ENCODE measurements at regions not wholly inside any gene's neighbourhood (a gene's known extent, or its start where the extent isn't known, plus 50 kb on each side); places are given as distances from the start of the nearest gene placed in this dataset.

DNA sequence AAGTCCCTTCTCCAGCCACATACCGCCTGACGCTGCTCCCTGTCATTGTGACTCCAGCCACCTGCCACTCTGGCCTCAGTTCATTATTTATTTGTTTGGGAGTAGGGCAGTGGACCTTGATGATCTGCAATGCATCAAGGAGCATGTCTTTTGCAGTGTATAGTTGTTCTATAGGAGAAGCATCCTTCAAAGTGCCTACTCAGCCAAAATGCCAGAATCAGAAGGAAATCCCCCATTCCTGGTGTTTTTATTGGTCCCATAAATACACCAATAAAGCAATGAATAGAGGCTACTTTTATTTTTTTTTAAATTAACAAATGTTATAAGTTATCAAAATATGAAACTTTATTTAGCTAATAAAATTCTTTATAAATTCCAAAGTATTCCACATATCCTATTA lies 123.8 kb upstream of the NSMCE3 start:
- no peak overlapping the region for H3K4me2 ChIP-seq (ENCODE audit: low read depth, low read length, poor library complexity, severe bottlenecking)
- H3K27me3 ChIP-seq (ENCODE audit: low read length): no peaks in the 10 kb centered on the region
- no peak overlapping the region for H3K9ac ChIP-seq (ENCODE audit: low read length)
- H3K79me2 ChIP-seq (ENCODE audit: low read length): no peaks in the 10 kb centered on the region
- no peaks in the 10 kb centered on the region; the same call in 1 of the 2 replicates for H3K9me3 ChIP-seq (ENCODE audit: low read length)
- H2AFZ ChIP-seq (ENCODE audit: low read length): no peak overlapping the region
- H3K9me2 ChIP-seq (replicated peaks; ENCODE audit: insufficient read depth, low read length): no peaks in the 10 kb centered on the region
- H3K4me1 ChIP-seq (ENCODE audit: low read length): no peaks in the 10 kb centered on the region
- H3K4me3 ChIP-seq (ENCODE audit: low read length): no peak overlapping the region
- H3K27ac ChIP-seq (ENCODE audit: low read length): no peak overlapping the region
- H3K36me3 ChIP-seq (ENCODE audit: insufficient read depth, low read length): no peaks in the 10 kb centered on the region
- H4K20me1 ChIP-seq (ENCODE audit: insufficient read depth, low read depth, low read length): no peaks in the 10 kb centered on the region
- DNase-seq: no peak

DNA sequence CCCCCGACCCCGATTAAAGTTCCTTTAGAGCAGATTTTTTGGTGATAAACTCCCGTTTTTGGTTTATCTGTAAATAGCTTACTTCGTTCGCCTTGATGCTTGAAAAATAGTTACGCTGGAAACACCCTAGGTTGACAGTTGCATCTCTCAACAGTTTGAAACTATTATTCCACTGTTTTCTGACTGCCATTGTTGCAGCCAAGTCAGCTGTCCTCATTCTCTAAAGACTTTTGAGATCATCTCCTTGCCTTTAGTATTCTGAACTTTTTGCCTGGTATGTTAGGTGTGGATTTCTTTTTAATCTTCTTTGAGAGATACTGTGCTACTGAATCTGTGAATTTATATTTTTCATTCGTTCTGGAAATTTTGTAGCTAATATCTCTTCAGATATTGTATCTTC lies 122.7 kb upstream of the NSMCE3 start:
- DNase-seq: no peak
- H3K9ac ChIP-seq (ENCODE audit: low read length): no peak overlapping the region
- H2AFZ ChIP-seq (ENCODE audit: low read length): no peak overlapping the region
- H3K9me3 ChIP-seq (ENCODE audit: low read length): no peaks in the 10 kb centered on the region; the same call in 1 of the 2 replicates
- no peak overlapping the region for H3K27ac ChIP-seq (ENCODE audit: low read length)
- H4K20me1 ChIP-seq (ENCODE audit: insufficient read depth, low read depth, low read length): no peaks in the 10 kb centered on the region
- no peak overlapping the region for H3K4me3 ChIP-seq (ENCODE audit: low read length)
- H3K9me2 ChIP-seq (replicated peaks; ENCODE audit: insufficient read depth, low read length): no peaks in the 10 kb centered on the region
- H3K4me2 ChIP-seq (ENCODE audit: low read depth, low read length, poor library complexity, severe bottlenecking): no peak overlapping the region
- no peaks in the 10 kb centered on the region for H3K36me3 ChIP-seq (ENCODE audit: insufficient read depth, low read length)
- no peaks in the 10 kb centered on the region for H3K79me2 ChIP-seq (ENCODE audit: low read length)
- H3K4me1 ChIP-seq (ENCODE audit: low read length): no peaks in the 10 kb centered on the region
- H3K27me3 ChIP-seq (ENCODE audit: low read length): no peaks in the 10 kb centered on the region

DNA sequence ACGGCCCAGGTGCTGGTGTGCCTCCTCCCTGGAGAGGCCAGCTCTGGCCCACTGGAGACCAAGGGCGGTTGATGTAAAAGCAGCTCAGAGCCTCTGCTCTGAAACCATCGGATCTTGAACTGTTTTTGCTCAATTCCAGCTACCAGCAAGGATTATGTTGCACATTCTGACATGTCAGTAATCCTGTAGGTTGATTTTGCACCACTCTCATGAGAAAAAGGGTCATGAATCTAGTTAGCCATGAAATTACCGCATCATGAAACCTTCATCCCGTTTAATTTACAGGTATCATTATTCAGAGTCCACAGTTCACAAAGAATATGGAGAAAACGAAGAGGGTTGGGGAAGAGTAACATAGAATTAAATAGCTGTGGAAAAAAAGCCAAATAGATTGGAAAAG lies 120.4 kb upstream of the NSMCE3 start:
- H3K36me3 ChIP-seq (ENCODE audit: insufficient read depth, low read length): no peaks in the 10 kb centered on the region
- no peak overlapping the region for H3K27ac ChIP-seq (ENCODE audit: low read length)
- H3K4me2 ChIP-seq (ENCODE audit: low read depth, low read length, poor library complexity, severe bottlenecking): no peak overlapping the region
- H3K9ac ChIP-seq (ENCODE audit: low read length): no peak overlapping the region
- no peak overlapping the region for H2AFZ ChIP-seq (ENCODE audit: low read length)
- DNase-seq: no peak
- H3K4me1 ChIP-seq (ENCODE audit: low read length): no peaks in the 10 kb centered on the region
- H3K9me3 ChIP-seq (ENCODE audit: low read length): no peaks in the 10 kb centered on the region
- H3K79me2 ChIP-seq (ENCODE audit: low read length): no peaks in the 10 kb centered on the region
- H3K9me2 ChIP-seq (replicated peaks; ENCODE audit: insufficient read depth, low read length): no peaks in the 10 kb centered on the region
- no peaks in the 10 kb centered on the region for H3K27me3 ChIP-seq (ENCODE audit: low read length)
- no peak overlapping the region for H3K4me3 ChIP-seq (ENCODE audit: low read length)
- no peaks in the 10 kb centered on the region for H4K20me1 ChIP-seq (ENCODE audit: insufficient read depth, low read depth, low read length)

DNA sequence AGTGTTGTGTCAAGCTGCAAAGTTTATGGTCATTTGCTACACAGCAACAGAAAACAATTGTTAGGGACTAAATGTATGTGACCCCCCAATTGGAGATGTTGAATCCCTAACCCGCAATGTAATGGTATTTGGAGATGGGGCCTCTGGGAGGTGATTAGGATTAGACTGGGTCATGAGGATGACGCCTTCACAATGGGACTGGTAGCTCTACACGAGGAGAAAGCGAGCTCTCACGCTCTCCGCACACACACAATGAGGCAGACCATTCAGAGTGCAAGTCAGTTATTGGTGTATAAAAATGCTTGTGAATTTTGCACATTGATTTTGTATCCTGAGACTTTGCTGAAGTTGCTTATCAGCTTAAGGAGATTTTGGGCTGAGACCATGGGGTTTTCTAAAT lies 116.9 kb upstream of the NSMCE3 start:
- no peak overlapping the region for H2AFZ ChIP-seq (ENCODE audit: low read length)
- no peaks in the 10 kb centered on the region for H3K27me3 ChIP-seq (ENCODE audit: low read length)
- no peak overlapping the region for H3K27ac ChIP-seq (ENCODE audit: low read length)
- no peaks in the 10 kb centered on the region for H3K36me3 ChIP-seq (ENCODE audit: insufficient read depth, low read length)
- no peak overlapping the region for H3K9ac ChIP-seq (ENCODE audit: low read length)
- no peaks in the 10 kb centered on the region for H3K9me2 ChIP-seq (replicated peaks; ENCODE audit: insufficient read depth, low read length)
- H3K4me1 ChIP-seq (ENCODE audit: low read length): no peaks in the 10 kb centered on the region
- H4K20me1 ChIP-seq (ENCODE audit: insufficient read depth, low read depth, low read length): no peaks in the 10 kb centered on the region
- no peaks in the 10 kb centered on the region for H3K9me3 ChIP-seq (ENCODE audit: low read length)
- DNase-seq: no peak
- H3K4me3 ChIP-seq (ENCODE audit: low read length): no peak overlapping the region
- H3K4me2 ChIP-seq (ENCODE audit: low read depth, low read length, poor library complexity, severe bottlenecking): no peak overlapping the region
- no peaks in the 10 kb centered on the region for H3K79me2 ChIP-seq (ENCODE audit: low read length)

DNA sequence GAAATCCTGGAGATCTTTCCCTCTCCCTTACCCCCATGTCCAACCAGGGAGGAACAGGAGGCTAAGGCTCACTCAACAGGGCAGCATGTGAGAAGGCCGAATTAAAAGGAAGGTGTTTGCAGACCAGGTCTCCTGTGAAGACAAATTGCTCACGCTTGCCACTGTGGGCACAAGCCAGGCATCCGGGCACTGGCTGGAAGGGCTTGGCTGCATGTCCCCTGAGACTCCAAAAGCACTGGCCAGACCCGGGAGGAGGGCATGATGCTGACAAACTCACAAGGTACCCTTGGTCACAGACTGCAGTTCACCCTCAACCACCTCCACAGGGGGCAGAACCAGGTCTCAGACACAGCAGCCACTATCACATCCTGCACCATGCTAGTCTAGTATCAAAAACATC lies 113.7 kb upstream of the NSMCE3 start:
- no peaks in the 10 kb centered on the region for H4K20me1 ChIP-seq (ENCODE audit: insufficient read depth, low read depth, low read length)
- H3K79me2 ChIP-seq (ENCODE audit: low read length): no peaks in the 10 kb centered on the region
- H3K9ac ChIP-seq (ENCODE audit: low read length): no peak overlapping the region
- no peaks in the 10 kb centered on the region for H3K4me1 ChIP-seq (ENCODE audit: low read length)
- no peak overlapping the region for H3K4me2 ChIP-seq (ENCODE audit: low read depth, low read length, poor library complexity, severe bottlenecking)
- H3K27ac ChIP-seq (ENCODE audit: low read length): no peak overlapping the region
- H3K9me2 ChIP-seq (replicated peaks; ENCODE audit: insufficient read depth, low read length): no peaks in the 10 kb centered on the region
- H3K36me3 ChIP-seq (ENCODE audit: insufficient read depth, low read length): no peaks in the 10 kb centered on the region
- H3K27me3 ChIP-seq (ENCODE audit: low read length): no peaks in the 10 kb centered on the region
- DNase-seq: no peak
- H3K4me3 ChIP-seq (ENCODE audit: low read length): no peak overlapping the region
- H3K9me3 ChIP-seq (ENCODE audit: low read length): peaks cover under 1% of the 10 kb centered on the region; the same call in 1 of the 2 replicates
- no peak overlapping the region for H2AFZ ChIP-seq (ENCODE audit: low read length)

DNA sequence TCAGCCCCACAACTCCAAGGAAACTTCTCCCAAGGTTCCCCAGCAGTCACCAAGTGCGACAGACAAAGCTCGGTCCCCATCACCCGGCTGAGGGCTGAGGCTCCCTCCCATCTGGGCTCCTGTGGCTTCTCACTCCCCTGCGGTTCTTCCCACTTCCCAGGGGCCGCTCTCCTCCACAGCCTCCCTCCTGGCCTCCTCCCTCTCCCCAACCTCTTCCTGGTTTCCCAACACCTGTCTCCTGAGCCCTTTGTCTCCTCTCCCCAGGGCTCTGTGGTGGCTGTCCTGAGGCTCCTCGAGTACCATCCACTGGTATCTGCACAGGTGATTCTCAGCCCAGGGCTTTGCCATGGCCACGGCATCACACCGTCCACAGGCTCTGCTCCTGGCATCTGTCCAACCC lies 113.2 kb upstream of the NSMCE3 start:
- no peaks in the 10 kb centered on the region for H4K20me1 ChIP-seq (ENCODE audit: insufficient read depth, low read depth, low read length)
- no peak overlapping the region for H3K4me3 ChIP-seq (ENCODE audit: low read length)
- H3K27me3 ChIP-seq (ENCODE audit: low read length): no peaks in the 10 kb centered on the region
- no peak overlapping the region for H3K9ac ChIP-seq (ENCODE audit: low read length)
- H2AFZ ChIP-seq (ENCODE audit: low read length): no peak overlapping the region
- no peaks in the 10 kb centered on the region for H3K79me2 ChIP-seq (ENCODE audit: low read length)
- H3K36me3 ChIP-seq (ENCODE audit: insufficient read depth, low read length): no peaks in the 10 kb centered on the region
- H3K4me1 ChIP-seq (ENCODE audit: low read length): no peaks in the 10 kb centered on the region
- no peak overlapping the region for H3K4me2 ChIP-seq (ENCODE audit: low read depth, low read length, poor library complexity, severe bottlenecking)
- no peak for DNase-seq
- no peaks in the 10 kb centered on the region for H3K9me2 ChIP-seq (replicated peaks; ENCODE audit: insufficient read depth, low read length)
- peaks cover 3% of the 10 kb centered on the region; the same call in 1 of the 2 replicates for H3K9me3 ChIP-seq (ENCODE audit: low read length)
- H3K27ac ChIP-seq (ENCODE audit: low read length): no peak overlapping the region

DNA sequence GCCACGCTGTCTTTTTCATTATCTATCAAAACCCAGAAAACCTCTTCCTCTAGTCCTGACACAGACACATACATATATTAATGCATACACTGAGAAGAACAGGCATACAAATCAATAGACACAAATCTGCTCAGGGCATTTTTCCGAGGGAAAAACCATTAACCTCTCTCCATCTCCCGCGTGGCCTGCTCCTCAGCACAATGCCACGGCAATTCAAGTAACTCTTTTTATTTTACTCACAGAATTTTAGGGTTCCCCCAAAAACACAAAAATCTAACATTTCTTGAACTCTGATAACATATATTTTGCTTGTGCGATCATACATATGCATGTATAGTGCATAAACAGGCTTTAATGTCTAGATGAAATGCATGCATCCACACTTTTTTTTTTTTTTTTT lies 110.8 kb upstream of the NSMCE3 start:
- H2AFZ ChIP-seq (ENCODE audit: low read length): no peak overlapping the region
- no peaks in the 10 kb centered on the region for H3K79me2 ChIP-seq (ENCODE audit: low read length)
- H3K4me3 ChIP-seq (ENCODE audit: low read length): no peak overlapping the region
- H3K4me1 ChIP-seq (ENCODE audit: low read length): no peaks in the 10 kb centered on the region
- no peaks in the 10 kb centered on the region for H4K20me1 ChIP-seq (ENCODE audit: insufficient read depth, low read depth, low read length)
- no peaks in the 10 kb centered on the region for H3K9me2 ChIP-seq (replicated peaks; ENCODE audit: insufficient read depth, low read length)
- no peak overlapping the region for H3K9ac ChIP-seq (ENCODE audit: low read length)
- H3K4me2 ChIP-seq (ENCODE audit: low read depth, low read length, poor library complexity, severe bottlenecking): no peak overlapping the region
- H3K27ac ChIP-seq (ENCODE audit: low read length): no peak overlapping the region
- DNase-seq: no peak
- H3K36me3 ChIP-seq (ENCODE audit: insufficient read depth, low read length): no peaks in the 10 kb centered on the region
- H3K27me3 ChIP-seq (ENCODE audit: low read length): no peaks in the 10 kb centered on the region
- H3K9me3 ChIP-seq (ENCODE audit: low read length): peaks cover 3% of the 10 kb centered on the region; the same call in 1 of the 2 replicates

DNA sequence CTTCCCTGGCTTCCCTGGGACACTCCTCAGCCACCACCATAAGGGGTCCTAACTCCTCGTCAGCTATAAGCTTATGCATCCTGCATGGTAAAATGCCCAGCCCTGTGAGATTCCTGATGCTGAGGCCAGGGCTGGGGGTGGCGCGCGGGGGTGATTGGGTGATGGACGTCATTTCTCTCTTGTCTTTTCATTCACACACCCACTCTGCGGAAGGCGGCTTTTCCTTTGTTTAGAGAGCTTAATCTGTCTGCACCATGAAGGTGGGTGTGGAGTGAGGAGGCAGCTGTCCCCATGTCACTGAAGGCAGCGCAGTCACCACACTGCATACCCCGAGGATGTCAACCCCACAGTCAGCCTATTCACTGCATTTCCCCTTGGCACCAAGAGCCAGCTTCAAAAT lies 110.0 kb upstream of the NSMCE3 start:
- H4K20me1 ChIP-seq (ENCODE audit: insufficient read depth, low read depth, low read length): no peaks in the 10 kb centered on the region
- H3K27ac ChIP-seq (ENCODE audit: low read length): no peak overlapping the region
- H3K4me1 ChIP-seq (ENCODE audit: low read length): no peaks in the 10 kb centered on the region
- no peaks in the 10 kb centered on the region for H3K36me3 ChIP-seq (ENCODE audit: insufficient read depth, low read length)
- no peak overlapping the region for H2AFZ ChIP-seq (ENCODE audit: low read length)
- no peak overlapping the region for H3K4me2 ChIP-seq (ENCODE audit: low read depth, low read length, poor library complexity, severe bottlenecking)
- H3K9me3 ChIP-seq (ENCODE audit: low read length): peaks cover 3% of the 10 kb centered on the region; the same call in 1 of the 2 replicates
- no peak overlapping the region for H3K4me3 ChIP-seq (ENCODE audit: low read length)
- H3K79me2 ChIP-seq (ENCODE audit: low read length): no peaks in the 10 kb centered on the region
- H3K9me2 ChIP-seq (replicated peaks; ENCODE audit: insufficient read depth, low read length): no peaks in the 10 kb centered on the region
- no peak overlapping the region for H3K9ac ChIP-seq (ENCODE audit: low read length)
- DNase-seq: no peak
- no peaks in the 10 kb centered on the region; the same call in 1 of the 2 replicates for H3K27me3 ChIP-seq (ENCODE audit: low read length)

DNA sequence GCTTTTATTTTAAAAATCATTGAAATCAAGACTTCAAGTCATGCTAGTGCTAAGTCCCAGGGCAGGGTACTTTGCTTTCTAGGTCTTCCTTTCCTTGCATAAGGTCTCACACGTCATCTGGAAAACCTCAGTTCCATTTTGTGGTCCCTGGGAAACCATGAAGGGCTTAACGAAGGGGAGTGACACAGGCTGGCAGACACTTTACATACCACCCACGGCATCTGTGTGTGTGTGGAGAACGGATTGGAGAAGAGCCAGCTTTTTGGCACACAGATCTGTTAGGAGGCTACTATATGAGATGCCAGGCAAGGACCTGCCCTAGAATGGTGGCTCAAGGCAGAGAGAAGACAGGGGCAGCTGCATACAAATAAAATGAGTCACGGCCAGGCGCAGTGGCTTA lies 107.5 kb upstream of the NSMCE3 start:
- Histone ChIP-seq H3K9me3 (ENCODE audit: low read length) (peaks cover 3% of the 10 kb centered on the region; the same call in 1 of the 2 replicates), H3K36me3 (ENCODE audit: insufficient read depth, low read length) (no peaks in the 10 kb centered on the region), H3K27me3 (ENCODE audit: low read length) (no peaks in the 10 kb centered on the region; the same call in 1 of the 2 replicates), H3K4me3 (ENCODE audit: low read length) (no peak overlapping the region), H3K4me2 (ENCODE audit: low read depth, low read length, poor library complexity, severe bottlenecking) (no peak overlapping the region), H4K20me1 (ENCODE audit: insufficient read depth, low read depth, low read length) (no peaks in the 10 kb centered on the region), H3K27ac (ENCODE audit: low read length) (no peak overlapping the region), H2AFZ (ENCODE audit: low read length) (no peak overlapping the region), H3K9ac (ENCODE audit: low read length) (no peak overlapping the region), H3K79me2 (ENCODE audit: low read length) (no peaks in the 10 kb centered on the region), H3K9me2 (replicated peaks; ENCODE audit: insufficient read depth, low read length) (no peaks in the 10 kb centered on the region; the same call in 1 of the 2 replicates), H3K4me1 (ENCODE audit: low read length) (no peaks in the 10 kb centered on the region)
- DNase-seq: no peak

Measured in Karpas-422 (cell line).